ENCODE measurements at regions not wholly inside any gene's neighbourhood (a gene's known extent, or its start where the extent isn't known, plus 50 kb on each side); places are given as distances from the start of the nearest gene placed in this dataset.

DNA sequence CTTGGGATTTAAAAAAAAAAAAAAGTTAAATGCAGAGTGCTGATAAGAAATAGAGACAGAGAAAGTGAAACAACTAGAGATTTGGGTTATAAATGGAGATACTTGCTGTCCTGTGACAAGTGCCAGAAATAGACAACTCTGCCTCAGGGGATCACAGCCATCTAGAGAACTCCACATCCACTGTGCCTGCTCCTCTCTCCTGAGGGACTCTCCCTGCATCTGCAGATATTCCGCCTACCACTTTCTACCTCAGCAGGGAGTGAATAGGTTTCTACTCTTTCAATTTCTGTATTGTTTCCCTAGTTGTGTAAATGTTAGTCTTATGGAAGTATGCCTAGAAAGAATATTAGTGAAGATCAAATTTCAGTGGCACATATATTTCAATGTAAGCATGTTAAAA lies 307.2 kb downstream of the HTR1A start:
- no peaks in the 10 kb centered on the region for H3K4me1 Mint-ChIP-seq (ENCODE audit: low read depth)
- no peak for DNase-seq
- TF ChIP-seq CTCF (IDR thresholded peaks at IDR 0.05): no peak
- no peak overlapping the region for H3K27ac Mint-ChIP-seq
- H3K4me3 Mint-ChIP-seq: no peak overlapping the region
- H3K27me3 Mint-ChIP-seq (ENCODE audit: insufficient read depth): peaks cover 1% of the 10 kb centered on the region; the same call in 1 of the 2 replicates
- peaks cover 4% of the 10 kb centered on the region; the same call in 1 of the 2 replicates for H3K36me3 Mint-ChIP-seq (ENCODE audit: low read depth)
- peaks cover 49% of the 10 kb centered on the region for H3K9me3 Mint-ChIP-seq

DNA sequence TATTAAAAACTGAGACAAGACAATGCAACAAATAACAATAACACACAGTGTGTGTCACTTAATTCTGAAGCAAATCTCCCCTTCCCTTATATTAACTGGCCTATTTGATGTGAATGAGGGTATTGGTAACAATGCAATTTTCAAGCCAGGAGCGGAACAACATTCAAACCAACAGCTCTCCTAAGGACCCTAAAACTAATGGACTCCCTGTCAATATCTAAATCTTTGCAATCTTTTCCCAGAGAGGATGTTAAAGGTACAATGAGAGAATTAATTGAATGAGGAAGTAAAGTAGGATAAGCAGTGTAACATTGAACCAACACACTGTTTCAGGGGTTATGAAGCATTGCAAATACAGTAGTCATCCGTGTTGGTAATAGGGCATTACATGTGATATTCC lies 311.7 kb downstream of the HTR1A start:
- Mint-ChIP-seq H3K27me3 (ENCODE audit: insufficient read depth) (peaks cover 1% of the 10 kb centered on the region; the same call in 1 of the 2 replicates), H3K9me3 (peaks cover 39% of the 10 kb centered on the region), H3K4me1 (ENCODE audit: low read depth) (no peaks in the 10 kb centered on the region), H3K27ac (no peak overlapping the region), H3K4me3 (no peak overlapping the region), H3K36me3 (ENCODE audit: low read depth) (no peaks in the 10 kb centered on the region; the same call in 1 of the 2 replicates)
- TF ChIP-seq CTCF (IDR thresholded peaks at IDR 0.05): no peak
- no peak for DNase-seq

GRCh38 chr5:63648376-63648775 lies 313.9 kb downstream of the HTR1A start:
- no peak overlapping the region for H3K27ac Mint-ChIP-seq
- H3K4me3 Mint-ChIP-seq: no peak overlapping the region
- peaks cover 41% of the 10 kb centered on the region for H3K9me3 Mint-ChIP-seq
- no peak for TF ChIP-seq CTCF (IDR thresholded peaks at IDR 0.05)
- H3K4me1 Mint-ChIP-seq (ENCODE audit: low read depth): no peaks in the 10 kb centered on the region
- H3K36me3 Mint-ChIP-seq (ENCODE audit: low read depth): no peaks in the 10 kb centered on the region; the same call in 1 of the 2 replicates
- H3K27me3 Mint-ChIP-seq (ENCODE audit: insufficient read depth): peaks cover 1% of the 10 kb centered on the region; the same call in 1 of the 2 replicates
- no peak for DNase-seq

DNA sequence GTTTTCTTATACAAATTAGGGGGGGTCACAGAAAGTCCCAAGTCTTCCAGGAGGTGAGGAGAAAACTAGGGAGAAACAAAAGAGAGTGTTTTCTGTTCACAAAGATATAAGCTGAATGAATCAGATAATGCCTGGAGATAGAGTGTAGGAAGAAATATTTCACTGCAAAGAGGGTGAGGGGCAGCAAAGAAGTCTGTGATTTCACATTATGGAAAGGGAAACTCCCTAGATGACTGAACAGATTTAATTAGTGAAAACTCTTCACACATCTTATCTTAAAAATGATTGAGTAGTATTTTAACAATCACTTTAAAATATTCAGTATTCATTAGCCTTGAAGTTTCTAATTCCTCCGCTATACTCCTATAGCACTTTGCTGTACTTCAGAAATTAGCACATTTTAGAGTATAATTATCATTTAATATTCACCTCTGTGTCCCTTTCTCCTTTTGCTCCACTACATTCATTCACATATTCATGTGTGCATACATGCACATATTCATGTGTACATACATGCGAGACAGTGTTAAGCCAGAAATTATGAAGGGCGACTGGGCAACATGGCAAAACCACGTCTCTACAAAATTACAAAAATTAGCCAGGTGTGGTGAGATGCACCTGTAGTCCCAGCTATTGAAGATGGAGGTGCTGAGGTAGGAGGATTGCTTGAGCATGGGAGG lies 332.2 kb downstream of the HTR1A start:
- H3K27ac Mint-ChIP-seq: no peak overlapping the region
- H3K4me3 Mint-ChIP-seq: no peak overlapping the region
- no peak for TF ChIP-seq CTCF (IDR thresholded peaks at IDR 0.05)
- H3K9me3 Mint-ChIP-seq: peaks cover 39% of the 10 kb centered on the region
- no peaks in the 10 kb centered on the region for H3K27me3 Mint-ChIP-seq (ENCODE audit: insufficient read depth)
- DNase-seq: no peak
- H3K4me1 Mint-ChIP-seq (ENCODE audit: low read depth): no peaks in the 10 kb centered on the region
- H3K36me3 Mint-ChIP-seq (ENCODE audit: low read depth): no peaks in the 10 kb centered on the region

DNA sequence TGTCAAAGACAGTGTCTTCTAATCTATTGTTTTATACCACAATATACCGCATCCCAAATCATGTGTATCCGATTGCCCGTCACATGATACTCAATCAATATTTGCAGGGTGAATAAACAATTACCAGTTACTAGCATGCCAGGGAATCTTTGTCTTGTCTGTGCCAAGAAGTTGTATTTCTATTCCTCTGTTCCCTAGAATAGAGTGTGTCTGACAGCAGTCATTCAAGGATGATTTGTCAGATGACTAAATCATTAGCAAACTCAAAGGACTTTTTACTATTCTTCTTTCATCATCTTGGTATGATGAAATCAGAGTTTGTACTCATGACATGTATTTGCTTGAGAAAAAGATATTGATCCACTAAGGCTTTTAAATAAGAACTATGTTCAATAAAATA lies 348.8 kb downstream of the HTR1A start:
- H3K27ac Mint-ChIP-seq: no peak overlapping the region
- H3K27me3 Mint-ChIP-seq (ENCODE audit: insufficient read depth): no peaks in the 10 kb centered on the region
- no peak for DNase-seq
- no peak overlapping the region for H3K4me3 Mint-ChIP-seq
- TF ChIP-seq CTCF (IDR thresholded peaks at IDR 0.05): no peak
- H3K9me3 Mint-ChIP-seq: peaks cover 15% of the 10 kb centered on the region; the same call in 1 of the 2 replicates
- H3K36me3 Mint-ChIP-seq (ENCODE audit: low read depth): no peaks in the 10 kb centered on the region
- no peaks in the 10 kb centered on the region for H3K4me1 Mint-ChIP-seq (ENCODE audit: low read depth)
